WI38 (cell line): ENCODE measurements at regions not wholly inside any gene's neighbourhood (a gene's known extent, or its start where the extent isn't known, plus 50 kb on each side); places are given as distances from the start of the nearest gene placed in this dataset.
"Not testable (repeated sequence)": the region's sequence is repeated elsewhere in the genome, so short reads cannot be mapped to it uniquely, and the experiment has no call there.

ENCODE experiments used
- H3K4me3 ChIP-seq: 2 replicates; pipeline ENCODE4 v1.5.1; 2011; ENCODE audit warnings: low read depth, mild to moderate bottlenecking, control low read depth, low read length
- TF ChIP-seq, protein P1 (sequence below): IDR thresholded peaks from 2 replicates; pipeline ENCODE4 v1.5.1; 2012; ENCODE audit warnings: low read depth, mild to moderate bottlenecking, control low read depth, low read length

DNA sequence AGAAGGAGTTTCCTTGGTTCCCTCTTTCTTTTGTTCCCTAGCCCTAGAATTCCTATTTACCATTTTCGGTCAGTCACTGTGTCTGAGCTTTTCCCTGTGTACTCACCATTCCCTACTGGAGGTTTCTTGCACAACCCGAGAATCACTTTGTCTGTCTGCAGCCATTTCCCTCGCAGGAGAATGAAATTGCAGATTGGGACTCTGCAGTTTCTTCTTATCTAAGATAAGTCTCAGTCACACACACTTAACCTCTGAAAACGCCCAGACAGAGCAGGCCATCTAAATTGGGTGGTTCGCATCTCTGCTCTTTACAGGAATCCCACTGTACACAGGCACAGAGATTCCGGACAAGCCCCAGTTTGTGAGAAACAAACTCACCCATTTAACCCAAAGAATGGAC, 58.6 kb upstream of the CNTNAP2 start:
- TF ChIP-seq, protein P1, sequence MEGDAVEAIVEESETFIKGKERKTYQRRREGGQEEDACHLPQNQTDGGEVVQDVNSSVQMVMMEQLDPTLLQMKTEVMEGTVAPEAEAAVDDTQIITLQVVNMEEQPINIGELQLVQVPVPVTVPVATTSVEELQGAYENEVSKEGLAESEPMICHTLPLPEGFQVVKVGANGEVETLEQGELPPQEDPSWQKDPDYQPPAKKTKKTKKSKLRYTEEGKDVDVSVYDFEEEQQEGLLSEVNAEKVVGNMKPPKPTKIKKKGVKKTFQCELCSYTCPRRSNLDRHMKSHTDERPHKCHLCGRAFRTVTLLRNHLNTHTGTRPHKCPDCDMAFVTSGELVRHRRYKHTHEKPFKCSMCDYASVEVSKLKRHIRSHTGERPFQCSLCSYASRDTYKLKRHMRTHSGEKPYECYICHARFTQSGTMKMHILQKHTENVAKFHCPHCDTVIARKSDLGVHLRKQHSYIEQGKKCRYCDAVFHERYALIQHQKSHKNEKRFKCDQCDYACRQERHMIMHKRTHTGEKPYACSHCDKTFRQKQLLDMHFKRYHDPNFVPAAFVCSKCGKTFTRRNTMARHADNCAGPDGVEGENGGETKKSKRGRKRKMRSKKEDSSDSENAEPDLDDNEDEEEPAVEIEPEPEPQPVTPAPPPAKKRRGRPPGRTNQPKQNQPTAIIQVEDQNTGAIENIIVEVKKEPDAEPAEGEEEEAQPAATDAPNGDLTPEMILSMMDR = no peak
- H3K4me3 ChIP-seq = no peak overlapping the region

DNA sequence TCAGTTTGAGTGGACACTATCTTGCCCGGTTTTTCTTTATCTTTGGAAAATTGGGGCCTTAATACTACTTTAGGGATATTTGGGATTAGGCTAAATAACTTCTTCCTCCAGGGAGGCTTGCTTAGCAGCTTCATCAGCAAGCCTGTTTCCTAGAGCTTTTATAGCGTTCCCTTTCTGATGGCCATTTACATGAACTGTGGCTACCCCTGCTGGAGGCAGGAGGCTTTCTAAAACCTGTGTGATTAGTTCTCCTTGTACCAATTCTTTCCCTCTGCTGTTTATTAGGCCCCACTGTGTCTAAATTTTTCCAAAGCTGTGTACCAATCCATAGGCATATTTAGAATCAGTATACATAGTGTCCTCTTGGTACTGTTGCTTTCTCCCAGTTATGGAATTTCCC, 61.7 kb upstream of the CNTNAP2 start:
- TF ChIP-seq, protein P1 = no peak
- H3K4me3 ChIP-seq = no peak overlapping the region

DNA sequence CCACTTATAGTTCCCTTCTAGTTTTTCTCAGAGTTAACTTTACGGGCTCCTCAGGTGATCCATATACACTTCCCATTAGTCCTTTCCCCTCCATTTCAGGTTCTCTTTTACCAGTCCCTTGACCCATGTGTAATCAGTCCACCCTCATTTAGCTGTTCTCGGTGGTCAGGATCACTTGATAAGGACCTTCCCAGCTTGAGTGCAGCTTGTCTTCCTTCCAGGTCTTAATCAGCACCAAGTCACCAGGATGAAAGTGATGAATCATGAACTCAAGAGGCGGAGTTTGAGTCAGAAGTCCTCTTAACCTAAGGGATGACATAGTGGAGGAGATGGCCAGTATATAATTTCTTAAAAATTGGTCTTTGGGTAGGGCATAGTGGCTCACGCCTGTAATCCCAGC, 63.1 kb upstream of the CNTNAP2 start:
- no peak overlapping the region for H3K4me3 ChIP-seq
- TF ChIP-seq, protein P1 = no peak

DNA sequence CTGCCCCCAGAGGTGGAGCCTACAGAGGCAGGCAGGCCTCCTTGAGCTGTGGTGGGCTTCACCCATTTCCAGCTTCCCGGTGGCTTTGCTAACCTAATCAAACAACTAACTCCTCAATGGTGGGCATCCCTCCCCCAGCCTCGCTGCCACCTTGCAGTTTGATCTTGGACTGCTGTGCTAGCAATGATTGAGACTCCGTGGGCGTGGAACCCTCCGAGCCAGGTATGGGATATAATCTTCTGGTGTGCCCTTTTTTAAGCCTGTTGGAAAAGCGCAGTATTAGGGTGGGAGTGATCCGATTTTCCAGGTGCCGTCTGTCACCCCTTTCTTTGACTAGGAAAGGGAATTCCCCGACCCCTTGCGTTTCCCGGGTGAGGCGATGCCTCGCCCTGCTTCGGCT, 73.3 kb upstream of the CNTNAP2 start:
- not testable (repeated sequence) for H3K4me3 ChIP-seq

DNA sequence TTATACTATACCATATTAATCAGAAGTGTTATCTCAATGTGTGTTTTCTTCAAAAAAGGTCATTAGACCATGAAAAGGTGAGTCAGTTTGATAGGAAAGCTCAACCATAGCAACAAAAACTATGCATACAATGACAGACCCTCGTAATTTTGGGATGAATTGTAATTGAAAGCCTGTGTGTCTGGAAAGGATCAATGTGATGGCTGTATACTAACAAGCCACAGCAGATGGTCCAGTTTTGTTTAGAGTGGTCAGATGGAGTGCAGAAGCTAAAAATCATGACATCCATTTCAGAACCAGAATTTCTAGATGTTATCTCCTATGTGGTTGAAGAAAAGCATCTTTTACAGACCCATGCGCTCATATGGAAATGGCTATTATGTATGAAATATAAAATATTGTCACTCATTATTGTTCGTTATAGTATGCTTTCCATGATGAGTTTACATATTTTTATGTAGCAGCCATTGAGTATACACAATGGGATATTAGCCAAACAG, 88.3 kb upstream of the CNTNAP2 start:
- TF ChIP-seq, protein P1 = no peak

DNA sequence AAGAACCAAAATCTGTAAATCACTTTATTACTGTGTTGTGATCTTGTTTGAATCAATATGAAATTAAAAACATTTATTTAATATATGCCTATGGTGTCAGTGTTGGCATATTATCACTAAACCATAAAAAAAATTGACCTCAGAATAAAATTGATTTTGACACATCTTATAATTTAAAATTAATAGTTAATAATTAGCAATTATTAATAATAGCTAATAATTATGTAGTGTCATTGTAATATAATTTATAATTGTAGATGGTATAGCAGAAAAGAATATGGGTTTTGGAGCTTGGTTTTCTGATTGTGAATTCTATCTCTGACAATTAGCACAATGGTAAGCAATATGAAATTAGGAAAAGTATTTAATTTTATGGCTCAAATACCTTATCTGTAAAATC, 89.4 kb upstream of the CNTNAP2 start:
- TF ChIP-seq, protein P1 = no peak

More for the DNA sequence above, 88.3 kb upstream of the CNTNAP2 start:
- H3K4me3 ChIP-seq = no peak overlapping the region

DNA sequence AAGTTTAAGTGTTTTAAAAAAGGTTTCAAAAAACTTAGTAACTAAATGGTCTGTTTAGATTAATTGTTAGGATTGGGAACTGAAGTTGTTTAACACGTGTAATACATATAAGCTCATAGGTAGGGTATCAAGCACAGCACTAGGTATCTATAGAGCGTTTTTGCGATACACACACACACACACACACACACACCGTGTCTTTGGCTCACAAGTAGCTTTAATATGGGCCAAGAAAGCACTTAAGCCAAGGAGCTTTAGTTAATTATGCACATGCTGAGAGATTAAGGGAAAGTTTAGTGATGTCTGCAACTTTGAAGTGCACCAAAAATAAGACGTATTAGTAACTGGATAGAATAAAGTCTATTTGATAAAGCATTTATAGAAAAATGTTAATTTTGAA, 93.8 kb upstream of the CNTNAP2 start:
- TF ChIP-seq, protein P1 = no peak

More for the DNA sequence above, 89.4 kb upstream of the CNTNAP2 start:
- no peak overlapping the region for H3K4me3 ChIP-seq

DNA sequence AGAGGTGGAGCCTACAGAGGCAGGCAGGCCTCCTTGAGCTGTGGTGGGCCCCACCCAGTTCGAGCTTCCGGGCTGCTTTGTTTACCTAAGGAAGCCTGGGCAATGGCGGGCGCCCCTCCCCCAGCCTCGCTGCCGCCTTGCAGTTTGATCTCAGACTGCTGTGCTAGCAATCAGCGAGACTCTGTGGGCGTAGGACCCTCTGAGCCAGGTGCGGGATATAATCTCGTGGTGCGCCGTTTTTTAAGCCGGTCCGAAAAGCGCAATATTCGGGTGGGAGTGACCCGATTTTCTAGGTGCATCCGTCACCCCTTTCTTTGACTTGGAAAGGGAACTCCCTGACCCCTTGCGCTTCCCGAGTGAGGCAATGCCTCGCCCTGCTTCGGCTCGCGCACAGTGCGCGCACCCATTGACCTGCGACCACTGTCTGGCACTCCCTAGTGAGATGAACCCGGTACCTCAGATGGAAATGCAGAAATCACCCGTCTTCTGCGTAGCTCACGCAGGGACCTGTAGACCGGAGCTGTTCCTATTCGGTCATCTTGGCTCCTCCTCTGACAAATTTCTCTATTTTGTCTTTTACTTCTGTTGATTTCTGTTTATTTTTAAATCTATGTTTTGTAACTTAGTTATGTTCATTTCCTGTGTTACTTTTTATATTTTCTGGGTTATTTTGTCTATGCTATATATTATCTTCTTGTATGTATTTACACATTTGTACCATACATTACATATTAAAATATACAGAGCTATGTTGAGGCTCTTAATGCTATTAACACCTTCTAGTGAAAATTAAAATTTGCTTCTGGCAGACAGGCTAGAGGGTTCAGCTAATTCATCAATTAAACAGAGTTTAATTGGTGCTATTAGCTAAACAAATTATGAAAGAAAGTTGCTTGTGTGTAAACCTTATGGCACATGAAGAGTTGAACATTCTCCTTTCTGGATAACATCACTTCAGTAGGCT, 97.3 kb upstream of the CNTNAP2 start:
- not testable (repeated sequence) for H3K4me3 ChIP-seq

More for the DNA sequence above, 93.8 kb upstream of the CNTNAP2 start:
- H3K4me3 ChIP-seq = no peak overlapping the region

DNA sequence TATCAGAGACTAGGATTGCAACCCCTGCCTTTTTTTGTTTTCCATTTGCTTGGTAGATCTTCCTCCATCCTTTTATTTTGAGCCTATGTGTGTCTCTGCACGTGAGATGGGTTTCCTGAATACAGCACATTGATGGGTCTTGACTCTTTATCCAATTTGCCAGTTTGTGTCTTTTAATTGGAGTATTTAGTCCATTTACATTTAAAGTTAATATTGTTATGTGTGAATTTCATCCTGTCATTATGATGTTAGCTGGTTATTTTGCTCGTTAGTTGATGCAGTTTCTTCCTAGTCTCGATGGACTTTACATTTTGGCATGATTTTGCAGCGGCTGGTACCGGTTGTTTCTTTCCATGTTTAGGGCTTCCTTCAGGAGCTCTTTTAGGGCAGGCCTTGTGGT, 99.2 kb upstream of the CNTNAP2 start:
- not testable (repeated sequence) for H3K4me3 ChIP-seq

DNA sequence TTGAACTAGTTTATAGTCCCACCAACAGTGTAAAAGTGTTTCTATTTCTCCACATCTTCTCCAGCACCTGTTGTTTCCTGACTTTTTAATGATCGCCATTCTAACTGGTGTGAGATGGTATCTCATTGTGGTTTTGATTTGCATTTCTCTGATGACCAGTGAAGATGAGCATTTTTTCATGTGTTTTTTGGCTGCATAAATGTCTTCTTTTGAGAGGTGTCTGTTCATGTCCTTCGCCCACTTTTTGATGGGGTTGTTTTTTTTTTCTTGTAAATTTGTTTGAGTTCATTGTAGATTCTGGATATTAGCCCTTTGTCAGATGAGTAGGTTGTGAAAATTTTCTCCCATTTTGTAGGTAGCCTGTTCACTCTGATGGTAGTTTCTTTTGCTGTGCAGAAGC, 102.4 kb upstream of the CNTNAP2 start:
- not testable (repeated sequence) for H3K4me3 ChIP-seq
